ENCODE measurements at regions not wholly inside any gene's neighbourhood (a gene's known extent, or its start where the extent isn't known, plus 50 kb on each side); places are given as distances from the start of the nearest gene placed in this dataset.
"Not testable (repeated sequence)": the region's sequence is repeated elsewhere in the genome, so short reads cannot be mapped to it uniquely, and the experiment has no call there.

DNA sequence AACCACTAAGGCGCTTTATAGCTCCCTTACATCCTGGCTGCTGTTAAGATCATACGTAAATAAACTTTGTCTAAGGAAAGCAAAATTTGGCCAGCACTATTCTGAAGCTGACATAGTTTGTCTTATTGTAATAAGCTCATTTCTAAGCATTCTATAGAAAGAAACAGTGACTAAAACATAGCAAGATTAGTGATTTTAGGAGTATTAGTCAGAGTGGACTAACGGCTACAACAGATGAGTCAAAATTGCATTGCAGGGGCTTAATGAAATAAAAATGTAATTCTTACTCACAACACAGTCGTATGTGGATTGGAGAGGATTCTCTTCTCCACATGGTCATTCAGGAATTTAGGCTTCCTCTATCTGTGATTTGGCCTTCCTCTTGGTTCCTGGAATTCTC is 347.6 kb downstream of the GADD45G start:
- DNase-seq, result no peak

DNA sequence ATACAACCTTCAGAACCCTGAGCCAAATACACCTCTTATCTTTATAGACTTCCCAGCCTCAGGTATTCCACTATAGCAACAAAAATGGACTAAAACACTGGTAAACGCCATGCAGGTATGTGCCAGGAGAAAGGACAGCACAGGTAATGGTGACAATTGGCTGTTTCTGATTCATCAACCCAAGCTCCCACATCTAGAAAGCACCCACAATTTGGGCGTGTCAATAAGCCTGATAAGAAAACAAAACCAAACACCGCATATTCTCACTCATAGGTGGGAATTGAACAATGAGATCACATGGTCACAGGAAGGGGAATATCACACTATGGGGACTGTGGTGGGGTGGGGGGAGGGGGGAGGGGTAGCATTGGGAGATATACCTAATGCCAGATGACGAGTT is 348.5 kb downstream of the GADD45G start:
- not testable (repeated sequence) for DNase-seq

DNA sequence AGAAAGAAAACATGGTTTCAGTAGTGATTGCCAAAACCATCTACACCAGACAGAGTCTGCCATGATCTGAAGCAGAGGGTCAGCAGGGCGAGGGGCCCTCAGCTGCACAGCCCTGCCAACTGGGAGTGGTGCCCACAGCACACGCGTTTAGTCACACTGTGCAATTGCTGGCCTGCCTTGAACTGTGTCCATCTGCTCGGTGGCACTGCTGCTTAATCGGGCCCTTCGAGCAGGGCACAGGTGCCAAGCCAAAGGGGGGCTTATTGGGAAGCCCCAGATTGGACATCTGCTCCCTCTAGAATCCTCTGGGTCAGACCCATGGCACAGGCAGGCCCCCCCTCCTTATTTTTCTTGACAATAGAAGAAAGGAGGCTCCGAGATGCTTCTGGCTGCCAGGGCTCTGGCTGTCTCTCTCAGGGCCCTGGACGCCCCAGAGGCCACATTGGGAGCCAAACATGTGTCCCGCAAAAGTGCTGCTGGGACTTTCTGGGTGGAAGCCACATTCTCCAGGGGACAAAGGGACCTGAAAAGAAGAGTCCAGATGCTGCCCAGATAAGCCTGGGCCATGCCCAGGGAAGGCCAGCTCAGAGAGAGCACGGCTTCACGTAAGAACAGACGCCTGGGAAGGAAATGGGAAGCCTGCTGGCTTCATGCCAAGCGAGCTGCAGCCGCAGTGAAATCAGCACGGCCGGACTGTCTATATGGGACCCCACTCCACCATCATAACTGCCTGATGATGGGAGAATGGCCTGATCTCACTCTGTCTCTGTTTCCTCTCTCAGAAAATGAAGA is 349.2 kb downstream of the GADD45G start:
- no peak for DNase-seq

DNA sequence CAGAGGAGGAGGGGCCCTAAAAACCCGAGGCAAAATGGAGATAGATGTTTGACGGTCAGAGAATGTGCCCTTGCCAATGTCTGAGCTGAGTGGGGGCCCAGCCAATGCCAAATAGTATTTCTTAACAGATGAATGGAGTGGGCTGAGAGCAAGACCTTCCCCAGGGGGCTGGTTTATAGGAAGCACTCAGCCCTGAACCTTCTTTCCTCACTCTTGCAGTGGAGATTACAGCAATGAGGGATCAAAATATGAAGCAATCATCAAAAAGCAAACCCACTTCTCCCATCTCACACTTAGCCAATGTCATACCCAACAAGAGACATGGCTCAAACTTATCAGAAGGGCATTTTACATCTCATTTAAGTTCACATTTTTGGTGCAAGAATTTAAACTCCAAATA is 350.3 kb downstream of the GADD45G start:
- DNase-seq, result no peak

DNA sequence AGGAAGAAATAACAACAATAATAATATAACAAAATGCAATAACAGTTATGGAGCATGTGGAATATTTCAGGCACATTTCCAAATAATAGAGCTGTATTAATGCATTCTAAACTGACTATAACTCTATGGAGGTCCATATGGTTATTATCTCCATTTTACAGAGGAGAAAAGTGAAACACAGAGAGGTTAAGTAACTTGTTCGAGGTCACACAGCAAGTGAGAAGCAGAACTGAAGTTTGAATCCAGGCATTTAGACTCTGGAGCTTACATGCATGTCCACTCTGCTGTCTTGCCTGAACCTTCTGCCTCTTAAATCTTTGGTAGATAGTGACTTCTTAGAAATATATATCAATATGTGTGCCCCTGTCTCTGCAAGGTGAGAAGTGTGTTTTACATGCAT is 350.8 kb downstream of the GADD45G start:
- DNase-seq, result no peak

DNA sequence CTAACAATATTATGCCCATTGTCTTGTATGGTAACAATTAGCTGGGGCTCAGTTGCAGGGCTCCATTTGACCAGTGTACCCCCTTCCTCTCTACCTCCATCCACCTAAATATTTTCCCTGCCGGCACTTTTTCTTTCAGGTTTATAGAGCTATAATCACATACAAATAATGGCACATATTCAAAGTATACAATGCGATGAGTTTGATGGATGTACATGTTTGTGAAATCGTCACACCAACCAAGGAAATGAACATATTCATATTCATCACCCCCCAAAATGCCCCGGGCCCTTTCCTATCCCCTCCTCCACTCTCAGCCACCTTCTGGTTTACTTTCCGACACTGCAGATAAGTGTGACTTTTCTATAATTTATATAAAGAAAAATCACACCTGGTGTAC is 351.5 kb downstream of the GADD45G start:
- DNase-seq, result no peak

DNA sequence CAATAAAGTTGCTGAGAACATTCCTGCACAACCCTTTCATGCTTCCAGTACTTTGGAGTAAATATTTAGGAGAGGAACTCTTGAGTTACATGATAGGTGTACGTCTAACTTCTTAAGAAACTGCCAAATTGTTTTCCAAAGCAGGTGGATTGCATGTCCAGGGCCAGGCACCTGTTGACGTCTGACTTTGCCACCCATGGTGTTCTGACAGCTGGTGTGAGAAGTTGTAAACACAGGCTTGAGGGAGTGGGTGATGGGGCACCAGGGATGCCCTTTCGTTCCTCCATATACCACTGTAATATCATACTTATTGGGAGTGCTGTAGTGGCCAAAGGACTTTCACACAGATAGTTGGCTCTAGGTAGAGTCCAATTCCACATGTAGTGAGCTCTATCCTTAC is 352.1 kb downstream of the GADD45G start:
- DNase-seq, result no peak

DNA sequence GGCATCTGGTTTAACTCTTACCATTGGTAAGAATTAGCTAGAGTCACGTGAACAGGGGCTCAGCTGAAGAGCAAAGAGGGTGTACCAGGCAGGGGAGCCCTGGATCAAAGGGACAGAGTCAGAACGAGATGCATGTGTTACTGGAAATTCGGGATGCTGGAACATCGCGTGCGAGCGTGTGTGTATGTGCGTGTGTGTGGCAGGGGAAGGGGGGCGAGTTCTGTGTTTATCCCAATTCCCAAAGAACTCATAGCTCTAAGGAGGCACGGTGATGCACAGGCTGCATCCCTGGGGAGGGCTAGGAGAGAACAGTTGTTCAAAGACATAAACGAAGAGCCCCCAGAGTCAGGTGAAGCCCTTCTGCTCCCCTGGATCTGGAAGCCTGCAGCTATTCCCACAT is 353.3 kb downstream of the GADD45G start:
- DNase-seq, result no peak

DNA sequence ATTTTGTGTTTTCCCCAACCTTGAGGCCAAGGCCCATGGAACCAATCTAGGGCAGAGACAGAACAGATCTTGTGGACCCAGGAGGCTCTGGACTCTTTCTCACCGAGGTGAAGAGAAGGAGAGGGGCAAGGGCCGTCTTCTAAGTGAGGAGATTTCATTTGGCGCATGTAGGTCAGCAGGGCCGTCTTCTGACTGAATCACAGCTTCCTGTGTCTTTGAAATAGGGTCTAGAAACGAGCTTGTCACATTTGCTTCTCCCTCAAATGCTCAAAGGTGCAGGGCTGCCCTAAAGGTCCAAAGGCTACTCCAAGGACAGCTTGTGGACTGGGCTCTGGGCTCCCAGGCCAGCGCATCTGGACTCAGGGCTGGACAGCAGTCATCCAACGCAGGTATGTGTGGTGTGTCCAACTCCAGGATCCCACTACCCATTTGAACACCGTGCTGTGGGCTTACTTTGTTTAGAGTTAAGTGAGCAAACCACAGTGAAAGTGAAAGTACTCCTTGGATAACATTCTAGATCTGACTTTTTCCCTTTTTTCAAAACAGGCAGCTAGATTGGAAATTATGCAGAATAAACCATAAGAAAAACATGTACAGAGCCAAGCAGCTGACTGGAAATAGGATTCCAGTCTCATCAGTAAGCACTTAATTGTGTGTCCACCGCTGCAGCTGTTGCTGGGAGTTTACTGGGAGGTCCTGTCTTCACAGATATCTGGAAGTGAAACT is 357.0 kb downstream of the GADD45G start:
- no peak for DNase-seq

DNA sequence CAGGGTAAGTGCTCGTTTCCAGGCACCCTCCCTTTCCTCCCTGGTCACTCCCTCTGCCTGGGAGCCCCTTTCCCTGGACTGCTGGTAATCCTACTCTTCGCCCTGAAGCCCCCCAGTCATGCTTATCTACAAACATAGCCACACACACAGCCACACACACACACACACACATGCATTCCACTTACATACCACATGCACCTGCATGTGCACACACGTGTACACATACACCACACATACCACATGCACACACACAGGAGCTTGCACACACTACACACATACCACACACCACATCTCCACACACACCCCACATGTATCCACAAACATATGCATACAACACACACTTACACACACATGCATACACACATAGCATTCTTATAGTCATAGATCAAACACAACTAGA is 358.5 kb downstream of the GADD45G start:
- no peak for DNase-seq

DNA sequence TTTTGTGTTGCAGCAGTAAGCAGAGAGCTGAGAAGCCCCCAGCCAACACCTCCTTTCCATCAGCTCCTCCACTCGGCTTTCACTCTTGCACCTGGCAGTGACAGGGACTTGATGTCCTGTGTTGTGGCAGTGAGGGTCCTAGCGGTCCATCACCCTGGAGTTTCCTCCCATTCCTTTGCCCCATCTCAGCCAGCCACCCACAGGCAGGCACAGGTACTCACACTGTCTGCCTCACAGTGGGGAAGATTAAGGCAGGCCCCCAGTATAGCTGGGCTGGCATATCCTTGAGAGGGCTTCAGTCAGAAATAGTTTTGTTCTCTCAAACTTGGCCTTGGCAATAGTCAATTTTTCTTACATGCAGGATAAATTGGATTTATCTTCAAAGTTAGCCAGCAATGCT is 362.7 kb downstream of the GADD45G start:
- no peak for DNase-seq

DNA sequence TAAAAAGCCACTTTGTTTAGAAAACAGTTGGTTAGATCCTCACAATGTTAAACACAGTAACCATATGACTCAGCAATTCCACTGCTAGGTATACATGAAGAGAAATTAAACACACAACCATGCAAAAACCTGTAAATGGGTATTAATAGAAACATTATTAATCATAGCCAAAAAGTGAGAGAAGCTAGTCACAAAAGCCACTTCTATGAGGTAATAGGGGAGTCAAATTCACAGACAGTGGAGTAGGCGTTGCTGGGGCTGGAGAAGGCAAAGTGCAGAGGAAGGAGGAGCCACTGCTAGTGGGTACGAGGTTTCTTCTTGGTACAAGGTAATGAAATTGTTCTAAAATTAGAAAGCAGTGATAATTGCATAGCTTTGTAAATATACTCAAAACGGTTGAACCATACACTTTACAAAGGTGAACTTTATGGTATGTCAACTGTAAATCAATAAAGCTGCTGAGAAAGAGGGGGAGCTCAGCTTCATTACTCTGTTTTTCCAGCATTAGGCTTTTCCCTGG is 364.4 kb downstream of the GADD45G start:
- DNase-seq, result no peak

DNA sequence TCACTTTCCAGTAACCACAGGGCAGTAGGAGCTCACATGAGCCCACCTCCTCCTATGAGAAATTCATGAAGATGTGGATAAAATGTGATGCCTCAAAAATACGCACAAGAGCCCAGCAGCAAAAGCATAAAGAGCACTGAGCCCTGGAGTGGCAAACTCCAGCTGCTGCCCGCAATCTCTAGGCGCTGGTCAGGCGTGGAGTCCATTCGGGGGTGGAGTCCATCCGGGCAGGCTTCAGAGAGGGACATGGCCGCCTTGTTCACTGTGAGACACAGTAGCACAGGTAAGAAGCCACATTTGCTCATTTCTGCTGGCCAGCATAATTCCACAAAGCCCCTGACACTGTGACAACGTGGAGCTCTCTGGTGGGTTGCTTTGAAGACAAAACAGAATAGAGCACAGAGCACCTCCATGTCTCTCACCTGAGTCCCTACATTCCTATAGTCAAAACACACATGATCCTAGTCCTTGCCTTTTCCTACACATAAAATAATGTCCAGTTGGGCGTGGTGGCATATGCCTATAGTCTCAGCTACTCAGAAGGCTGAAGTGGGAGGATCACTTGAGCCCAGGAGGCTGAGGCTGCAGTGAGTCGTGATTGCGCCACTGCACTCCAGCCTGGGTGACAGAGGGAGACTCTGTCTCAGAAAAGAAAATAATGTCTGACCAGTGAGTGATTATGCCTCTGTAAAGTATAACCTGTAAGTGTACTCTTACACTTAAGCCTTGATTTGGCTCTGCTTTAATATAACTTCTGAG is 365.2 kb downstream of the GADD45G start:
- DNase-seq, result no peak

DNA sequence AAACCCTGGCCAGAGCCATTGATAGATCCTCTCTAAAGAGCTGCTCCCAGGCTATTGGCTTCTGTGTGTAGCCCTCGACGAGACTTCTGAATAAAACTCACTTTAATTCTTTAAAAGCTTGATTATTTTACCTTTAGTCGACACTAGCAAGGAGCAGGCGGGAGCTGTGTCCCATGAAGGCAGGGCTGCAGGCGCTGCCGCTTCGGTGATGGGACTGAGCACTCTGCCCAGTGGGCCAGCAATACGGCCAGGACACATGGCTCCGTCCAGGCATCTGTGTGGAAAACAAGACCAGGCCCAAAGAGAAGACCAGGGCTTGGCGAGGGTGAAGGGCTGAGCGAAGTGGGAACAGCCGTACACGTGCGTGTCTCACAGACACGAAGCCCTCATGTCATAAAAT is 365.9 kb downstream of the GADD45G start:
- no peak for DNase-seq

DNA sequence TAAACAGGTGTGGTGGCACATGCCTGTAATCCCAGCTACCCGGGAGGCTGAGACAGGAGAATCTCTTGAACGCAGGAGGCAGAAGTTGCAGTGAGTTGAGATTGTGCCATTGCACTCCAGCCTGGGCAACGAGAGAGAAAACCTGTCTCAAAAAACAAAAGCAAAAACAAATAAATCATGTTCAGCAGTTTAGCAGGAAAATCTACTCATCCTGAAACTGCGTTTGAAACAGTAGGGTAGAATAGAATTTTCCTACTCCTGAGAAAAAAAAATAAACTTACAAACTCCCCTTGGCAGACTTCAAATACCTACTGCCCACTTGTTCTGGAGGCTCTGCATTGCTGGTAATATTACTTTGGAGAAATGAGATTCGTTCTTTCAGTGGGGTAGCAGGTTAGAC is 367.7 kb downstream of the GADD45G start:
- no peak for DNase-seq

DNA sequence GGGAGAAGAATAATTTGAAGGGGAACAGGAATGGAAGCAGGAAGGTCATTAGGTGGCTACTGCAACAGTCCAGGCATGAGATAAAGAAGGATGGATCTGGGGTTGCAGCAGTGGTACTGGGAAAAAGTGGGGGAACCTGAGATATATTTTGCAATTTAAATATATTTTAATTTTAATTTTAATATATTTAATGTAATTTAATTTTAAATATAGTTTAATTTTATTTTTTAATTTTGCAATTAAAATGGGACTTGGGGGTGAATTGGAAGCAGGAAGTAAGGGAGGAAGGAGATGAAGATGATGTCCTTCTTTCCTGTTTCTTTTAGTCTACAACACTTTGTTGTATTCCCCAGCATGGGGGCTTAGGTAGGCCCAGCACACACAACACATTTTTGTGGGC is 369.8 kb downstream of the GADD45G start:
- no peak for DNase-seq

DNA sequence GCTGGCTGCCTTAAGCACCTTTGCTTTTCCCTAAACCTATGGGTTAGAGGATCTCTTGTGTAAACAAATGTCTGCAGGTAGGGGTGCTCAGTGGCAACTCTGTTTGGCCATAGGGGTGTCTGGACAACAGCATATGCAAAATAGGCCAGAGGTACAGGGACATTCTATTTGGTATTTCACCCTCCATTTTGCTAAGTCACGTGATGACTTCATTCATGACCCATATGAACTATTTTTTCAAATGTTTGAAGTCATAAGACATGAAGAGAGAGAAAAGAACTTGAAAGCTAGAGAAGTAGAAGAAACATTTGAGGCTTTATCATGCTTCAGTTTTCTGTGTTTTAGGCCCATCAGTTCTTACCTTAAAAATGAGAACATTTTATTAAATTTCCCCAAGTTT is 370.2 kb downstream of the GADD45G start:
- no peak for DNase-seq

DNA sequence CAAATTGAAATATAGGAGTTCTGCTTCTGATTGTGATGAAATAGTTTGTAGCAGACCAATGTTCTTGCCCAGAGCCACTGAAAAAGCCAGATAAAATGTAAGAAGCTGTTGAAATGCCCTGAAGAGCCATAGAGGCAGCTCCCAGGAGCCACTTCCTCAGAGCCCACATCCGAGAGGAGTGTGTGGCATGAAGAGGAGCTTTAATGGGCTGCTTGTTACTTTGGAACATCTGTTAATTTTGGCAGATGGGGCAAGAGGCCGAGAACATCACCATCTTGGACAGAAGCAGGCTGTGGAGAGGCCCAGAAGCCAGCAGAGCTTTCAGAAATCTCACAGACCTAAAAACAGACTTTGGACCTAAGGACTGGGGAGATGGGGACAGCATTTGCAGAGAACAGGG is 370.8 kb downstream of the GADD45G start:
- no peak for DNase-seq

DNA sequence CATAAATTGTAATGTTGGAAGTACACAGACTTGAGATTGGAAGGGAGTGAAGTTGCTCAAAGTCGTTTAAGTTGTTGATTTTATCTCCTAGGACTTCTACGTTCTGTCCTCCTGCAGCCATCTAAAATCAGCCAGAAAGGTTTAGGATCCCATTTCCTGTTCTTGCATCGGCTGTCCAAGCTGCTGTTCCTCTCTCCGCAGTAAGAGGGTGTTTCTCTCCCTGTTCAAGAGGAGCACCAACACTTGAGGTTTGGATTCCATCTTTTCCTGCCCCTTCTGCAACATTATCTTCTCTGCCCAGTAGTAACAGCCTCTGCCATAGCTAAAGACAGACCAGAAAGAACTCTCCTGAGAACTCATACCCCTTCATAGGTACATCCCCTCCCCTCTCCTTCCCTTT is 373.4 kb downstream of the GADD45G start:
- DNase-seq, result no peak

DNA sequence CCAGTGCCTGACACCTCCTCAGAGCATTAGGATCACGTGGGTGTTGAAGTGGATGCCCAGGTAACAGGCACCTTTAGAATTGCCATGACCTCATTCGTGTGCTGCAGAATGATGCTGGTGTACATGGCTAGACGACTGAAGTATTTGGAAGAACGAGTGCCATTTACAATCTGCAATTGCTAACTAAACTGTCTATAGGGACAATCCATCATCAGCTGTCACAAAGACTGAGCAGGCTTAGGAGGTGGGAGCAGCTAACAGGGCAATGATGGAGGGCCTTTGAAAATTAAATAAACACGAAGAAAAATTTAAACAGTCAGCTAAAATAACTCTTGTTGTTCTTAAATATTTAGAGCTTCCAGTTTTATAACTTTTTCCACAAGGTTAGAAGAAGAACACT is 375.8 kb downstream of the GADD45G start:
- no peak for DNase-seq

DNA sequence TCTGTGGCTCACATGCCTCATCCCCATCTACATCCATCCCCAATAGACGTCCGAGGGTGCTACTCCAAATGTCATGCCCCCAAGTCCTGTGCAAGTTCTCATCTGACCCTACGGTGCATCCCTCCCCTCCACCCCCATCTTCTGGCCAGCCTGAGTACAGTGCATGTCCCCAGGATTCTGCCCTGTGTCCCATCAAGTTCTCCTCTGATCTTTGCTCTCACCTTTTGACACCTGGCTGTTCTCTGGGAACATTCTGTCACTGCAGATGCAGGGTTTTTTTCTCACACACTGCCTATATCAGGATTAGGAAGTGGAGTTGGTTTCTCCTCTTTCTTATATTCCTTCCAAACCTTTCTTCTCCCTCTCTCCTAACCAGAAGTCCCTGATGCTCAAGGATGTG is 377.2 kb downstream of the GADD45G start:
- no peak for DNase-seq

DNA sequence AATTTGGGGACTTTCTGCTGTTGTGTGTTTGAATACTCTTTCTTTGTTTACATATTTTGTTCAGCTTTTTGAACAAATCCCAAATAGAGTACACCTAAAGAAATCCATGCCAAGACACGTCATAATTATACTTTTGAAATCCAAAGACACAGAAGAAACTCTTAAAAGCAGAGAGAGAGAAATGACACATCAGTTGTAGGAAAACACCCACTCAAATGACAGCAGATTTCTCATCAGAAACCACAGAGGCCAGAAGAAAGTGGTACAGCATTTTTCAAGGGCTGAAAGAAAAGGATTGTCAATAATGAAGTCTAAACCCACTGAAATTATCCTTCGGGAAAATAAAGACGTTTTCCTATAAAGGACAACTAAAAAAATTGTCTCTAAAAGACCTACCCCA is 378.6 kb downstream of the GADD45G start:
- DNase-seq, result no peak

DNA sequence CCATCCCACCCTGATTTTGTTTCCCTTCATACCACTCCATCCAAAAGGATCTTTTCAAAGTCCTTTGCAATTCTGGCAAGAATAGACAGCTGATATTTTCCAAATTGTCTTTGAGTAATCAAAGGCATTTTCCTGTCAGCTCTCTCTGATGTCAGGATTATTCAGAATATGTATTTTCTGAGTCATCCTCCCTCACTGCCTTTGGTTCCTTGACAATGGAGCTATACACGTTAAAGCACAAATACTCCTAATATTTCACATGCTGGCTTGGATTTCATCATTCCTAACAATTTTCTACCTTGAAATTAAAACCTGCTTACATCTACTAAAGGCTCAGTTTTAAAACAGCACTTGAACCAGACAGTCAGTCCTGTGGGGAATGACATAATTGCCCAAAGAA is 379.4 kb downstream of the GADD45G start:
- DNase-seq, result no peak

DNA sequence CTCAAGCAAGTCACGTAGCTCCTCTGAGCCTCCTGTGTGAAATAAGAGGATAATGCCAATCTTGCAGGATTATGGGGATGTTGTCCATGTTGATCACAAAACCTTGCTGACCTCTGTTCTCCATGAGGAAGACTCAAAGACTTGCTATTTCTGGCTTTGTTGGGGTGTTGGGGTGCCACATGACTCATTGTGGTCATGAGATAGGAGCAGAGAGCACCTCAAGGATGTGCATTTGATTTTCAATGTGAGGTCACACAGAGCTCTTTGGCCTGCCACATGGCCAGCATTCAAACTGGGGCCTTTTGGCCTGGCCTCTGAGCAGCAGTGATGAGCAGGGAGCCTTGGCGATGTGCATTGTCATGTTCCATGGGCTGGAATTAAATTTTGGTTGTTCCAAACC is 380.3 kb downstream of the GADD45G start:
- no peak for DNase-seq
